HG03097 (cell line): ENCODE measurements at regions not wholly inside any gene's neighbourhood (a gene's known extent, or its start where the extent isn't known, plus 50 kb on each side); places are given as distances from the start of the nearest gene placed in this dataset.
"Not testable (repeated sequence)": the region's sequence is repeated elsewhere in the genome, so short reads cannot be mapped to it uniquely, and the experiment has no call there.

ENCODE experiments used
- ATAC-seq: cut with Tn5 transposase; IDR thresholded peaks from one replicate; pipeline ENCODE4 v1.9.1; 2021; ENCODE audit not compliant: unreplicated experiment, low FRiP score

DNA sequence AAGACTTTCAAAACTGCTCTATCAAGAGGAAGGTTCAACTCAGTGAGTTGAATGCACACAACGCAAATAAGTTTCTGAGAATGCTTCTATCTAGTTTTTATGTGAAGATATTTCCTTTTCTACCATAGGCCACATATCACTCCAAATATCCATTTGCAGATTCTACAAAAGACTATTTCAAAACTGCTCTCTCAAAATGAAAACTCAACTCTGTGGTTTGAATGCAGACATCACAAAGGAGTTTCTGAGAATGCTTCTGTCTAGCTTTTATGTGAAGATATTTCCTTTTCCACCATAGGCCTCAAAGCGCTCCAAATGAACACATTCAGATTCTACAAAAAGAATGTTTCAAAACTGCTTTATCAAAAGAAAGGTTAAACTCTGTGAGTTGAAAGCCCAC, 1093.1 kb upstream of the DEFB115 start:
- not testable (repeated sequence) for ATAC-seq

DNA sequence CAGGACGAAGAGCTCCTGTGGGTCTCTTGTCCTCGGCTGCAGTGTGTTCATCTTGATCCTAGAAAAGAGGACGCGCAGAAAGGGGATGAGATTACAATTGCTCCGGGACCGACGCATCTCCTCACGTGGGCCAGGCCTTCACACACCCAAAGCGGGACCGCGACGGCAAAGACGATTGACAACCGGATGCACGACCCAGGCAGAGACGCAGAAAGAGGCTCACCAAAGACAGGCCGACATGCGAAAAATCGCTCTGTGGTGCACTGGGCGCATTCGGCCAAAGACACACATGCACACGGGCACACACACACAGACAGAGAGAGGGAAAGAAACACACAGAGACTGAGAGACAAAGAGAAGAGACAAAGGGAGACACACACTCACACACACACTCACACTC, 1089.9 kb upstream of the DEFB115 start:
- no peak for ATAC-seq

DNA sequence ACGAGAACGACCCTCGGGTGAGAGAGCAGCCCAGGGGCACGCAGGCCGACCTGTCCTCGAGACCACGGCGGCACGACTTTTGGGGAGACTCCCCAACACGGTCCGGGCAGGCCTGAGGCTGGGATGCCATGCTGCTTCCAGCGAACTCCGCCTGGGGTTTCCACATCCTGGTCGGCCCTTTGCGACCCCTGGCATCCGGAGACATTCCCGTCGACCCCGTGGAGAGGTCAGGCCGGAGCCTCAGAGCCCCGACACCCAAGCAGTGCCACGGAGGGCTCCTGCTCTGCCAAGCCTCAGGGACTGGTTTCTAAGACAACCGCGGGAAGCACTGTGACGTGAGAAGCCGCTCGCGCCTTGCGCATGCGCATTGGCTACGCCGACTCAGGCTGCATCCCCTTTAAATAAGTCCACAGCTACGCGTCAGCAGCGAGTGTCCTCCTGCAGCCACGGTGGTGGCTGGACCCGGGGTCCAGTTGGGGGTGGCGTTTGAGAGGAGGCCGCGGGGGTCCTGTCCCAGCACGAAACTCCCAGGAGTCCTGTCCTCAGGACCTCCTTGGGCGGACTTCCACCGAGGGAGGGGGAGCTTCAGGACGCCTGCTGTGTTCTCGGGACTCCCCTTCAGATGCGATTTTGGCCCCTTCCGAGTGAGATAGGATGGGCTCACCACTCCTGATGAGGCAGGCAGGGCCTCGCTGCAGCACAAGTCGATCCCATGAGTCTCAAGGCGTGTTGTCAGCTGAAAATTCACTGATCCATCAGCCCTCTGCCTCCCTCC, 1089.3 kb upstream of the DEFB115 start:
- no peak for ATAC-seq

DNA sequence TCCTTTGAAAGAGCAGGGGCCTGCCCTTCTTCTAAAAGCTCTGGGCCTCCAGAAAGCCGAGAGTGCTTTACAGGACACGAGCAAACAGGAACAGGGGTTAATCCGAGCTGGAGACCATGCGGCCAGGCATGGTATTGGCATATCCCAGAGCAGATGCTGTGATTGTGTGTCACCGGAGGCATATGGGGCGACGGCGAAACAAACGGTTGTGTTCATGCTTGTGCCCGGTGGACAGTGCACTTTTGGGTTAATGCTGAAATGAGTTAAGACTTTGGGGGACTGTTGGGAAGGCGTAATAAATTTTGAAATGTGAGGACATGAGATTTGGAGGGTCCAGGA, 1088.7 kb upstream of the DEFB115 start:
- ATAC-seq, result no peak

DNA sequence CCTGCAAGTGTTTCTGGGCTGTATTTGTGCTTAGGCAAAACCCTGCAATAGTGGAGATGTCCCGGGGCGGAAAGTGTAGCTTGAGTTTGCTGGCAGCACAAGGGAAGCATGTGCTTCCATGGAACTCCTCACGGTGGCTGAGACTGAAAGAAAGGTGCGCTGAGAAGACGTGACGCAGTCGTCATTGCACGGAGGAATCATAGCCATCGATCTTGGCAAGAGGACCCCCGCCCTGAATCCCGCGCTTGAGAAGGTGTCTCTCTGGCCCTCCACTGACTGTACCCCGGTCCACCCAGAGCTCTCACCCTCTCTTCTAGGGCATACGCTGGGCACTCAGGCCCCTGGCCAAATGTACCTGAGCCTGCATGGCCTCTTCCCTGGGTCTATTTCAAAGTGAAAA, 1081.8 kb upstream of the DEFB115 start:
- no peak for ATAC-seq

DNA sequence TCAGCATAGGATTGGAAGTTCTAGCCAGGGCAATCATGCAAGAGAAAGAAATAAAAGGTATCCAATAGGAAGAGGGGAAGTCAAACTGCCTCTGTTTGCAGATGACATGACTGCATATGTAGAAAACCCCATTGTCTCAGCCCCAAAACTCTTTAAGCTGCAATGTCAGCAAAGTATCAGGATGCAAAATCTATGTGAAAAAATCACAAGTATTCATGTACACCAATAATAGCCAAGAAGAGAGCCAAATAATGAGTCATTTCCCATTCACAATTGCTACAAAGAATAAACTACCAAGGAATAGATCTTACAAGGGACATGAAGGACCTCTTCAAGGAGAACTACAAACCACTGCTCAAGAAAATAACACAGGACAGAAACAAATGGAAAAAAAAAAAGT, 1074.3 kb upstream of the DEFB115 start:
- not testable (repeated sequence) for ATAC-seq

DNA sequence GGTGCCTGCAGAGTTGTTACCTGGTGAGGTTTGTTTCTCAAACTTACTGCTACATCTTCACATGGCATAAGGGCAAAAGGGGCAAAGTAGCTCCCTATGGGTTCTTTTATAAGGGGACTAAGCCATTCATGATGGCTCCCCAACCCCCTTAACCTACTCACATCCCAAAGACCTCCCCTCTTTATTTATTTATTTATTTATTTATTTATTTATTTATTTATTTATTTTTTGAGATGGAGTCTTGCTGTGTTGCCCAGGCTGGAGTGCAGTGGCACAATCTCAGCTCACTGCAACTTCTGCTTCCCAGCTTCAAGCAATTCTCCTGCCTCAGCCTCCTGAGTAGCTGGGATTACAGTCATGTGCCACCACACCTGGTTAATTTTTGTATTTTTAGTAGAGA, 1065.7 kb upstream of the DEFB115 start:
- ATAC-seq, result not testable (repeated sequence)

DNA sequence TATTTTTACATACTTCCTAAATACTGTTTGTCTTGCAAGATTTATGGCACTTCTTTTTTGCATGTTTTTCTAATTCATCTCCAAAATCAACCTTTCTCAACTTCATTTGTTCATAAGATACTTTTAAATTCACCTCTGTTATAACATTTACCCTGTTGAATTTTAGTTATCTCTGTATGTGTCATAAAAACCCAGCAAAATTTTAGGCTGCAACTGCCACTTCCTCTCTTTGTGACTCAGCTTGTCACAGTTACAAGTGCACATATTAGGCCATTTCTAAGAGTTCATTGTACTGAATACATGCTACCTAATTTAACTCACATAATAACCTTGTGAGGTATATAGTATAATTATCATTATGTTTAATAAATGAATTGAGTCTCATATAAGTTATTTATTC, 1023.0 kb upstream of the DEFB115 start:
- not testable (repeated sequence) for ATAC-seq

DNA sequence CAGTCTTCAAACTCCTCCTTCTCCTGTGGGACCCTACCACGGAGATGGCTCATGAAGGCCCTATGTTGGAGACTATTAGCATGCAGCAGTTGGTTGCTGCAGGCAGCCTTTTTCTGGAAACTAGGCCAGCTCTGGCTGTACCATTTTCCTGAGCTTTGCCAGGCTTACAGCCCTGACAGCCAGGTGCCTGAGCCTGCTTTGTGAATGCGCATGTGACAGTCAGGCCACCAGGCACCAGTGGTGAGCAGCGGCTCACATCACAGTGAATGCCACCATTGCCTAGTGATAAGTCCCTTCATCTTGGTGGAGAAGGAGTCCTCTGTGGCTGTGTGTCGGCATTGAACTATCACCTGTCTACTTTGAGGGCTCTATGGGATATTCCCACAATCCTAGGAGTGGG, 982.4 kb upstream of the DEFB115 start:
- ATAC-seq, result not testable (repeated sequence)

DNA sequence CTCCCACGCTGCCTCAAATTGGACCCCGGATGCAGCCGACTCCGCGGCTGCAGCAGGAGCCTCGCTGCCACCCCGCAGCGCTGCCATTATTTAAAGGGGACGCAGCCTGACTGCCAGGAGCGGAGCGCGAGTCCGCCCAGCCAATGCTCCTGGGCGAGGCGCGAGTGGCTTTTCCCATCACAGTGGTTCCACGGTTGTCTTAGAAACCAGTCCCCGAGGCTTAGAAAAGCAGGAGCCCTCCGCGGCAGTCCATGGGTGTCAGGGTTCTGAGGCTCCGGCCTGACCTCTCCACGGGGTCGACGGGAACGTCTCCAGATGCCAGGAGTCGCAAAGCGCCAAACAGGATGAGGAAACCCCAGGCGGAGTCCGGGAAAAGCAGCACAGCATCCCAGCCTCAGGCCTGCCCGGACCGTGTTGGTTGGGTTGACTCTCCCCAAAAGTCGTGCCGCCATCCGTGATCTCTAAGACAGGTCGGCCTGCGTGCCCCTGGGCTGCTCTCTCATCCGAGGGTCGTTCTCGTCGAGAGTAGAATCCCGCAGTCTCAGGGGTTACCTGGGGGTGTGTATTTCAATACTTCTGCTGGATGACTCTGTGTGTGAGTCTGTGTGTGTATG, 975.8 kb upstream of the DEFB115 start:
- ATAC-seq, result no peak

DNA sequence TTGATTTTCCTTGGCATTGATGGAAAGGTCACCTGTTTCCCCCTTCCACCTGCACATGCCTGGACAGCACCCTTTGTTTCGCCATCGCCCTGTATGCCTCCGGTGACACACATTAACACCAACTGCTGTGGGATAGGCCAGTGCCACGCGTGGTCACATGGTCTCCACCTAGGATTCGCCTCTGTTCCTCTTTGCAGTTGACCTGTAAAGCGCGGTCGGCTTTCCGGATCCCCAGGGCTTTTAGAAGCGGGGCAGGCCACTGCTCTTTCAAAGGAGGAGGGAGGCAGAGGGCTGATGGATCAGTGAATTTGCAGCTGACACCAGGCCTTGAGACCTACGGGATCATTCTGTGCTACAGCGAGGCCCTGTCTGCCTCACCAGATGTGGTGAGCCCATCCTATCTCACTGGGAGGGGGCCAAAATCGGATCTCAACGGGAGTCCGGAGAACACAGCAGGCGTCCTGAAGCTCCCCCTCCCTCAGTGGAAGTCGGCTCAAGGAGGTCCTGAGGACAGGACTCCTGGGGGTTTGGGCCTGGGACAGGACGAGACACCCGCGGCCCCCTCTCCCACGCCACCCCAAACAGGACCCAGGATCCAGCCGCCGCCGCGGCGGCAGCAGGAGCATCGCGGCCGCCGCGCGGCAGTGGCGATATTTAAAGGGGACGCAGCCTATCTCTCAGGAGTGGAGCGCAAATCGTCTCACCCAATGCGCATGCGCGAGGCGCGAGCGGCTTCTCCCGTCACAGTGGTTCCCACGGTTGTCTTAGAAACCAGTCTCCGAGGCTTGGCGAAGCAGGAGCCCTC, 973.8 kb upstream of the DEFB115 start:
- ATAC-seq, result not testable (repeated sequence)

DNA sequence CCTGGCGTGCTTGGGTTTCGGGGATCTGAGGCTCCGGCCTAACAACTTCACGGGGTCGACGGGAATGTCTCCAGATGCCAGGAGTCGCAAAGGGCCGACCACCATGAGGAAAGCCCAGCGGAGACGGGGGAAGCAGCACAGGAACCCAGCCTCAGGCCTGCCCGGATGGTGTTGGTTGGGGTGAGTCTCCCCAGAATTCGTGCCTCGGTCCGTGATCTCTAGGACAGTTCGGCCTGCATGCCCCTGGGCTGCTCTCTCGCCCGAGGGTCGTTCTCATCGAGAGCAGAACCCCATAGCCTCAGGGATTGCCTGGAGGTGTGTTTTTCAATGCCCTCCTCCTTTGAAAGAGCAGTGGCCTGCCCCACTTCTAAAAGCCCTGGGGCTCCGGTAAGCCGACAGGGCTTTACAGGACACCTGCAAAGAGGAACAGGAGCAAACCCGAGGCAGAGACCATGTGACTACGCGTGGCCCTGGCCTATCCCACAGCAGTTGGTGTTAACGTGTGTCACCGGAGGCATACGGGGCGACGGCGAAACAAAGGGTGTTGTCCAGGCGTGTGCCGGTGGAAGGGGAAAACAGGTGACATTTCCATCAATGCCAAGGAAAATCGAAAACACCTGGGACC, 973.1 kb upstream of the DEFB115 start:
- no peak for ATAC-seq

DNA sequence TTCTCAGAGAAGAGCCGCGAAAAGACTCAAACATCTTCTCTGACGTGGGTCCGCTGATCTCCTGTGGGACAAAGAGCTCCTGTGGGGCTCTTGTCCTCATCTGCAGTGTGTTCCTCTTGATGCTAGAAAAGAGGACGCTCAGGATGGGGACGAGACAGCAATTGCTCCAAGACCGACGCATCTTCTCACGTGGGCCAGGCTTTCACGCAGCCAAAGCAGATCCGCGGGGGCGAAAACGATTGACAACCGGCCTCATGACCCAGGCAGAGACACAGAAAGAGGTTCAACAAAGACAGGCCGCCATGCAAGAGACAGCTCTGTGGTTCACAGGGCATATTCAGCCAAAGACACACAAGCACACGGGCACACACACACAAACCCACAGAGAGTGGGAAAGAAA, 971.8 kb upstream of the DEFB115 start:
- ATAC-seq, result no peak

DNA sequence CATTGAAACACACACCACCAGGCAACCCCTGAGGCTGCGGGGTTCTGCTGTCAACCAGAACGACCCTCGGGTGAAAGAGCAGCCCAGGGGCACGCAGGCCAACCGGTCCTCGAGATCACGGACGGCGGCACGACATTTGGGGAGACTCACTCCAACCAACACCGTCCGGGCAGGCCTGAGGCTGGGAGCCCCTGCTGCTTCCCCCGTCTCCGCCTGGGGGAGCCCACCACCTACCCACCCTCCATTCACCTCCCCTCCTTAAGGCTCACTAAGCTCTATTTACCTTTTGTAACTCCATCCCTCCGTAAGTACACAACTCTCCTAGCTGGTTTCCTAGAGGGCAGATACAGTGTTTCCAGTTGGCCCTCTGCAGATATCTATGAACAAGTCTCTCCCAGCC, 971.3 kb upstream of the DEFB115 start:
- ATAC-seq, result no peak

DNA sequence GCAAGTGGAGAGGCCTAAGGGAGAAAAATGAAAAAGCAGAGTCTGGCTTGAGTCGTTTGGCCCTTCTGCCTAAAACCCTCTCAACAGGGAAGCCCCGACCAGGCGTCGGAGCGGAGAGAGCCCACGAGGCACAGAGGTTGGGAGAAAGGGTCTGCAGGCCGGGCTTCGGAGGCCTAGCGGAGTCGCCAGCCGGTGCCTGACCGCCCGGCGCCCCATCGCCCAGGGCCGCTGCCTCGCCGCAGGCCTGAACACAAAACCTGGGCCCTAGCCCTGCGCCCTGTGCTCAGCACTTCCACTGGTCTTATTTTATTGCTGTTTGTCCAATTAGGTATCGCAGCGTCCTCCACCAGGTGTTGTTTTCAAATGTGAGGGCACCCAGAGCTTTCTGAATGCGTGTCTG, 970.0 kb upstream of the DEFB115 start:
- not testable (repeated sequence) for ATAC-seq

DNA sequence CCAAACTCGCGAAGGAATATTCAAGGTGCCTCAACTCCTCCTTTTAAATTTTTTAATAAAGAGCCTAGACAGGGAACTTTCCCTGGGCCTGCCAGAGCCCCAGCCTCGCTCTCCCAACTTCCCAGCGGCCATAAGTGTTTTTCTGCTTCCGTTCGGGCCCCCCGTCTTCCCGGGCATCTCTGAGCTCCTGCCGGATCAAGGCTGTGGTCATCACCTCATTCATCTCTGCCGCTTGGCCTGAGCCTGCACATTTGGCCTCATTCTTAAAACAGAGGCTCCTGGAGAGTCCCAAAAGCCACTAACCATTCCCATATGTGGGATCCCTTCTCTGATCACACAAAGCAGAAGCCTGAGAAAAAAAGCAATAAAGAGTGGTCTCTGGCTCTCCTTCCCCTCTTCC, 969.1 kb upstream of the DEFB115 start:
- ATAC-seq, result no peak

DNA sequence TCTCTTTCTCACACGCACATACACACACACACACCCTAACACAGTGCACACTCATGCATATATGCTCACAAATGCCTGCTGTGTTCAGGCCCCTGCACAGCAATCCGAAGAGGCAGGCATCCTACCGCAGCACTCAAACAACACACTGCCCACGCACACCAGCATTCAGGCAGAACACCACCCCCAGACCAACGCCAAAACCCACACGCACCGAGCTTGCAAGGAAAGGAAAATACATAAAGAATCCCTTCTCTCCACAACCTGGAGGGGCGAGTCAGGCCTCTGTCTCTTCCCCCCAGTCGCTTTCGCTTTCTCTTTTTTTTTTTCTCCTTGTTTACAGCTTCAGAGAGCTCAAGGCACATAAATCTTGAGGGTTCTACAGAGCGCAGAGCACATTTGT, 968.4 kb upstream of the DEFB115 start:
- not testable (repeated sequence) for ATAC-seq

DNA sequence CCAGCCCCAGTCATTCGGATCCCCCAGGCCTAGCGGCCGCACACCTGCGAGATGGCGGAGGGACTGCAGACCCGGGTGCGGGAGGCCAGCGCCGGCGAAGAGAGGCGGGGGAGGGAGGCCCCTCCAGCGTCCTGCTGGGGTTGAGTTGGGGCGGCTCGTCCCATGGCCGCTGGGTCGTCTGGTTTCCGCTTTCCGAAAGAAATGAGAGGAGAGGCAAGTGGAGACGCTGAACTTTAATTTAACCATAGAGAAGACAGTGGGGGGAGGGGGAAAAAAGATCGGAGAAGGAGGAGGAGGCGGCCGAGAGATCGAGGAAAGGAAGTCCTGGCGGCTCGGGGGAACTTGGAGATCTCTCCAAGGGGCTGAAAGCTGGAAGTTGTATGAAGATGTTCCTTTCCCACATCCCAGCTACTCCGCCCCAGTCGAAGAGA, 967.7 kb upstream of the DEFB115 start:
- not testable (repeated sequence) for ATAC-seq

DNA sequence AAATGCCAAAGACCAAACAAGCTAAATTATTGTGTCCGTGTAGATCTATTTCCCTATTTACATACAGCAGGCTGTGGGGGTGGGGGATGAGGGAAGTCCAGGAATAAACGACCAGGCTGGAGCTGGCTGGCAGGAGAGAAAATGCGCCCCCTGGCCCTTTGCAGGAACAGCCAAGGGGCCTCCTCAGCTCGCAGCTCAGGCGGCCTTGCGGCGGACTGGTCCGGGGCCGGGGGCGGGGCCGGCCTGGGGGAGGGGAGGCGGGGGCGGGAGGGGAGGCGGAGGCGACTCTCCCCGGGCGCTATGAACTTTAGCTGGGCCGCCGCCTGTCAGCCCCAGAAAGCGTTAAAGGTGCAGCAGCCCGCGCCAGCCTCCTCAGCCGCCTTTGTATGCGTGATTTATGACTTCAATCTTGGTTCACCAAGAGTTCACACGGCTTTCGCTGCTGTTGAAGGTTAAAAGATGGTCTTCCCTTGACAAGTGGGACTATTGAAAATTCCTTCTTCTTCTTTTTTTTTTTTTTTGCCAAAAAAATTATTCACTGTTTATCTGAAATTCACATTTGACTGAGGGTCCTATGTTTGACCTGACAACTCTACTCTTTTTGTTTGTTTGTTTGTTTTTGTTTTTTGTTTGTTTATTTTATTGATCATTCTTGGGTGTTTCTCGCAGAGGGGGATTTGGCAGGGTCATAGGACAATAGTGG, 967.0 kb upstream of the DEFB115 start:
- not testable (repeated sequence) for ATAC-seq

DNA sequence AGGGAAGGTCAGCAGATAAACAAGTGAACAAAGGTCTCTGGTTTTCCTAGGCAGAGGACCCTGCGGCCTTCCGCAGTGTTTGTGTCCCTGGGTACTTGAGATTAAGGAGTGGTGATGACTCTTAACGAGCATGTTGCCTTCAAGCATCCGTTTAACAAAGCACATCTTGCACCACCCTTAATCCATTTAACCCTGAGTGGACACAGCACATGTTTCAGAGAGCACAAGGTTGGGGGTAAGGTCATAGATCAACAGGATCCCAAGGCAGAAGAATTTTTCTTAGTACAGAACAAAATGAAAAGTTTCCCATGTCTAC, 966.4 kb upstream of the DEFB115 start:
- ATAC-seq, result not testable (repeated sequence)

DNA sequence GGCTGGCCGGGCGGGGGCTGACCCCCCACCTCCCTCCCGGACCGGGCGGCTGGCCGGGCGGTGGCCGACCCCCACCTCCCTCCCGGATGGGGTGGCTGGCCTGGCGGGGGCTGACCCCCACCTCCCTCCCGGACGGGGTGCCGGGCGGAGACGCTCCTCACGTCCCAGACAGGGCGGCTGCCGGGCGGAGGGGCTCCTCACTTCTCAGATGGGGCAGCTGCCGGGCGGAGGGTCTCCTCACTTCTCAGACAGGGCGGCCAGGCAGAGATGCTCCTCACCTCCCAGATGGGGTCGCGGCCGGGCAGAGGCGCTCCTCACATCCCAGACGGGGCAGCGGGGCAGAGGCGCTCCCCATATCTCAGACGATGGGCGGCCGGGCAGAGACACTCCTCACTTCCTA, 965.8 kb upstream of the DEFB115 start:
- not testable (repeated sequence) for ATAC-seq
